Stimulated activated CD4-positive, alpha-beta T cell treated with anti-CD3 and anti-CD28 coated beads, Interleukin-4, amount 100 ng/mL, for 1 hour (primary cell): ENCODE measurements at regions not wholly inside any gene's neighbourhood (a gene's known extent, or its start where the extent isn't known, plus 50 kb on each side); places are given as distances from the start of the nearest gene placed in this dataset.
"Not testable (repeated sequence)": the region's sequence is repeated elsewhere in the genome, so short reads cannot be mapped to it uniquely, and the experiment has no call there.

Source experiments
- DNase-seq: peaks from one replicate; pipeline ENCODE4 v3.0.0-alpha.2; 2020

DNA sequence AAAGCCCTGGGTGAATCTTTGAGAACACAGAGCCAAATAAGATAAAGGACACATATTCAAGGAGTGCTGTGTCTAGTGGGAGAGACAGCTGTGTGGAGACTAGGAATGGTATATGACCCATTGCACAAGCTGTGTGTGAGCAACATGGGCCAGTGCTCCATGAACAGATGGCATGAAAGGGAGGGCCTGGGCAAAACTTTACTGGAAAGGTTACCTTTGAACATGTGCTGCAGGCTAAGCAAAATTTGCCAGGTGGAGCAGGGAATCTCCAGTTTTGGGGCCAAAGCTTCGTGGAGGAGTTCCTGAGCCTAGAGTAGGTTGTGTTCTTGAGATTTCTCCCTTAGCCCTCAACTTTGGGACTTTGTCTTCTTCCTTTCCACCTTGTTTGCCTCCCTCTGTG is 446.1 kb upstream of the PROX1 start:
- DNase-seq: no peak

DNA sequence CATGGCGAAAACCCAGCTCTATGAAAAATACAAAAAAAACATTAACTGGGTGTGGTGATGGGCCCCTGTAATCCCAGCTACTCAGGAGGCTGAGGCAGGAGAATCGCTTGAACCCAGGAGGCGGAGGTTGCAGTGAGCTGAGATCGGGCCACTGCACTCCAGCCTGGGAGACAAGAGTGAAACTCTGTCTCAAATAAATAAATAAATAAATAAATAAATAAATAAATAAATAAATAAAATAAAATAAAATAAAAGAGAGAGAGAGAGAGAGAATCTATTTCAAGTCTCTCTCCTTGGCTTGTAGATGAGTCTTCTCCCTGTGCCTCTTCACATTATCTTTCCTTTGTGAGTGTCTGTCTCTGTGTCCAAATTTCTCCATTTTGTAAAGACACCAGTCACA is 442.6 kb upstream of the PROX1 start:
- not testable (repeated sequence) for DNase-seq

DNA sequence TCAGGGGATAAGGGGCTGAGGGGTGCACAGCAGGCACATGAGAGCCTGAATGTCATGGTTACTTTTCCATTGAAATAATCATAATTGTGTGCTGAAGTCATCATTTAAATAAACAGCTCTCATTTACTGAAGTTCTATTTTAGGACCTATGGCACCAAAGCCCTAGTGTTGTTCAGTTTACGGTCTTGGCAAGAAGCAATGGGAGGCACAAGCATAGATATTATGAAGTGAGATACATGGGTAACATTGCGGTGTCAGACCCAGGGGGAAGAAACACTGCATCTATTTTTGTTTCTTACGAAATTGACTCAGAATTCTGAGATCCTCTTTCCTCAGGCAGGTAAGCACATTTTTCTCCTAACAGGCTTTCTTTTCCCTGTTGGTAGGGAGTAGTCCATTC is 437.8 kb upstream of the PROX1 start:
- no peak for DNase-seq

DNA sequence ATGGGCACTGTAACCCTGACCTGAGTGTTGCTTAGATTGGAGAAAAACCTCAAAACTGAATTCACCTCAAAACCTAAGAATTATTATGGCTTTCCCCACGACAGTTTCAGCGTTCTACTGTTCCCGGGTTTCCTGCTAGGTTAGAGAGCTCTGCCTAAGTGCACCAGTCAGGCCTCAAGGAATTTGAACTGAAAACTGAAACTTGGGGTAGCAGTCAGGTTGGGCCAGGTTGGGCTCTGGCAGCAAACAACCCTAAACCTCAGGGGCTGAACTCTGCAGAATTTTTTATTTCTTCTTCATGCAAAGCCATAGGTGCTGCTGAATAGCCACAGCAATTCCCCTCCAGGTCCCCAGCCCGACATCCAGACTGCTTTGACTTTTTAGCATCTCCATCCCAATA is 437.0 kb upstream of the PROX1 start:
- no peak for DNase-seq

DNA sequence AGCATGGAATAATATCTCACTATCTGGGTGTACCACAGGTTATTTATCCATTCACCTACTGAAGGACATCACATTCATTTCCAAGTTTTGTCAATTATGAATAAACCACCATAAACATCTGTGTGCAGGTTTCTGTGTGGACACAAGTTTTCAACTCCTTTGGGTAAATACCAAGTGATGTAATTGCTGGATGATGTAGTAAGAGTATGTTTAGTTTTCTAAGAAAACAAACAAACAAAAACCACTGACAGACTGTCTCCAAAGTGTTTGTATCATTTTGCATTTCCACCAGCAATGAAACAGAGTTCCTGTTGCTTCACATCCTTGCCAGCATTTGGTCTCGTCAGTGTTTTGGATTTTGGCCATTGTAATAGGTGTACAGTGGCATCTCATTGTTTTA is 435.7 kb upstream of the PROX1 start:
- no peak for DNase-seq

DNA sequence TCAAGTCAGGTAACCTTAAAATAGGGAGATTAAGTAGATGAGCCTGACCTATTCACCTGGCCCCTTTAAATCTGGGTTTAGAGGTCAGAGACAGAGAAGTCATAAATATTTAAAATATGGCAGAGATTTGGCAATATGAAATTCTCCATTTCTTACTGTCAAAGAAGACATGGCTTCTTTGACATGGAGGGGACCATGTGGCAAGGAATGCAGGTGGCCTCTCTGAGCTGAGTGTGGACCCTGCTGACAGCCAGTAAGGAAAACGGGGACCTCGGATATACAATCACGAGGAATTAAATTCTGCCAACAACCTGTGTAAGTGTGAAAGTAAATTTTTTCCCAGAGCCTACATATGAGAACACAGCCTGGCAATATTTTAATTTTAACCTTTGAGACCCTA is 427.5 kb upstream of the PROX1 start:
- no peak for DNase-seq

DNA sequence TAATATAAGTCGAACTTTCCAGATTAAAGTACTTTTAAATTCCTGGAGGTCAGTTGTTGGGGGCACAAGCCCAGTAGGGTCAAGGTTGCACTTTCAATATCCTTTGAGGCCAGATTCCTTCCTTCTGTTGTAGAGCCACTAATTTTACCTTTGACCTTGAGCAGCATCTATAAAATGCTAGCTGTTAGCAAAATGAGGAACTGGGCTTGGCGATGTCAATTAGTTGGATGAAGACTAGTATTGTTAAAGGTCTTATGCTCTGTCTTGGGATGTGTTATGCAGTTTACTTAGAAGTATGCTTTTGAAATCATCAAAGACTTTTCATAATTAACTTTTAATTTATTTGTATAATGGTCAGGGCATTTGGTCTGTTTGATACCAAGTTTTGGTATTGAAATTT is 425.9 kb upstream of the PROX1 start:
- no peak for DNase-seq

DNA sequence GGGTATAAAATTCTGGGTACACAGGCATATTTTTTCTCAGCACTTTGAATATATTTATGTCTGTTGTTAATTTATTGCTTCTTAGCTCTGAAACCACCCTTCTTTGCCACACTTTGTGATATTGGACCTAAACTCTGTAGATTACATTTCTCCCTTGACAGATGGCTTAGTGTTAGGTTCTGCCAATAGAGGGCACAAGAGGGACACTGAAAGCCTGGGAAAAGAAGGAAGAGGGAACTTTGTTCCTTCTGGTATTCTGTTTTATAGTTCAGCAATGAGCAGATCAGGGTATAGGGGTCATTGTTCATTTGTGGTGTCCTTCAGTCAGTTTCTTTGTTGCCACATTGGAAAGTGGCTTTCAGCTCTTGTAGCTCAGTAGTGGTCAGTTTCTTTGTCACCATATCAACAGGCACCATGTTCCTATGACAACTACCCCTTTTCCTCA is 423.5 kb upstream of the PROX1 start:
- no peak for DNase-seq

DNA sequence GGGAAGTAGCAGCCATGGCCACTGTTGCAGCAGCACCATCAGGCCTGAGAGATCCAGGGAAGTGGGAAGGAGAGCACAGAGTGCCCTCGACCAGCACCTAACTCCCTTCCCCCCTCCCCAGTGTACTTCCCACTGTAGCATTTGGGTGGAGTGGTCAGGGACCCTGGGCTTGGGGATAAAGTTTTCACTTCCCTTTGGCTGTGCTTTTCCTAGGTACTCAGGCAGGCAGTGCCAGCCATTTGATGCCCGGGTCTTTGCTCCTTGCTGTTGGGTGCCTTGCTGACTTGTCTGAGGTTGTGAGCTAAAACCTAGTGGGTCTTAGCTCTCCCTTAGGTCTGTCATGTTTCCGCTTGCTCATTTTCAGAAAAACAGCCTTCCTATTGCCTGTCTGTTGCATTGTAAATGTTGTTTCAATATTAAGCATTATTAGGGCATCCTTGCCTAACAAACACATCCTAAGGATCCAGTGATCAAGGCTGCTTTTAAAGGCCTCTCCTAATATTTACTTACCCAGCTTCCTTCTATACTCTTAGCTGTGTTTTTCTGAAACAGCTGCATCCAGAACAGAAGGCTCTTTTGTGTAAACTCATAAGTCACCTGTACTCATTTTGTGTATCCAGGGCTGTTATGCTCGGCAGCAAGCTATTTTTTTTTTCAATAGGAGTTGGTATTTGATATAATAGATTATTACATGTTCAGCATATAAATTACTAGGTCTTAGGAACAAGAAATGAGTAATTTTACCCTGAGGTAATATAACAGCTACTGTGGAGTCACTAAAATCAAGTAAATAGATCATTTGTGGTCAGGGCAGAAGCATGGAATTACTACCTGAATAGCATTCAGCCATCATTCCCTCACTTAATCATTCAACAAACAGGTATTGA is 418.6 kb upstream of the PROX1 start:
- no peak for DNase-seq

DNA sequence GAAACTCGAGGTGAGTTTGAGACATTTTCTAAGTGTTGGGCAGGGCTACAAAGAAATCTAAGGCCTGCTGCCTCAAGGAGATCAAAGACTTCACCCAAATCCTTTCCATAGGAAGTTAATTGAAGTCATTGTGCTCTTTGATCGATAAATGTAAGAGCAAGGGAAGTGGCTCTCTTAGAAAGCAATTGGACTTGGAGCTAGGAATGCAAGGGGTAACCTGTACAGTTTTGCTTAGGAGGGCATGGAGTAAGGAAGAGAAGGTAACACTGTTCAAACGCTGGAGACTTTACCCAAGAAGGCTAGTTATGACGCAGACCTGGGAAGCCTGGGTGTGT is 418.0 kb upstream of the PROX1 start:
- no peak for DNase-seq

DNA sequence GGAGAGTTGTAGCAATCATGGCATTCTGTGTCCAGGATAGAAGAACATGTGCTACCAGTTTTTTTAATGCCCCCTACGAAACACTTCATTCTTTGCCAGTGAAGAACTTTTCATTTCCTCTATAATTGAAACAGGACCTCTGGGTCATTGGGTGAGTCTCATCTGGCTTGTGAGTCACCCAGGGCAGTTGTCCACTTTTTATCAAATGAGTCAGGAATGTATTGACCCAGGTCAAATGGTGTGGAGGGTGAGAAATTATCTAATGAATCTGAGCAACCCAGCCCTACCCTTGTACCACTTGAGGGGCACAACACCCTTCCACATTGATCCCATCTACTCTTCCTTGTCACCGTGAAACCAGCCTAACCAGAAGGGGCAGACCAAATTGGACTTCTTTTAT is 417.3 kb upstream of the PROX1 start:
- DNase-seq: no peak

DNA sequence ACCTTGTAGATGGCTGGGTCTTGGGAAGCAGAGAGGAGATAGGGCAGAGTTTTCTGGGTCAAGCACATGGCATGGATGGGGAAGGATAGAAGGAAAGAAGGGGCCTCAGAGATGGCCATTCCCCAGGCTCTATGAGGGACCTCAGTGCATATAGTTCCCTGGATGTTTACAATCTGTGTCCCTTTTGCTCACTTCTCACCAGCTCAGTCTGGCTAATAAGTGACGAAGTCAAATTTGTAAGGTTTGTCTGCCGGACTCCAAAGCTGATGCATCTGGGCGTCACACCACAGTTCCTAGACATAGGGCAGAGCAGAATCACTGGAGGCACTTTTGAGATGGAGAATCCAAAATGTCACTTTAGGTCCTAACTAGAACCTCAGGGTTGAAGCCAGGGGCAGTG is 416.4 kb upstream of the PROX1 start:
- no peak for DNase-seq

DNA sequence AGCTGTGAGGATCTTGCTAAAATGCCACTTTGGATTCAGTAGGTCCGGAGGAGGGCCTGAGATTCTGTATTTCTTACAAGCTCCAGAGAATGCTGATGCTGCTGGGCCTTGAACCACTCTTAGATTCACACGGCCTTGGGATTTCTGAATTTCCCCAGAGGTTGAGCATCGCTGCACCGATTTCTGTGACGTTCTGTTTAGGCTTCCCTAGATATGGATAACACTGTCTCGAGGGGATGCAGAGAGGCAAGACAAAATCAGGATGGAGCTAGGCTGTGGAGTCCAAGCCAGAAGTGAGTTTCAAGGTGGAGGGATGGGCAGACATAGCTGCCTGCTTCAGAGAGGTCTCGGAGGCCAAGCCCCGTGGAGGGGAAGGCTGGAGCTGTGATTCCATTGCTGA is 415.9 kb upstream of the PROX1 start:
- no peak for DNase-seq

DNA sequence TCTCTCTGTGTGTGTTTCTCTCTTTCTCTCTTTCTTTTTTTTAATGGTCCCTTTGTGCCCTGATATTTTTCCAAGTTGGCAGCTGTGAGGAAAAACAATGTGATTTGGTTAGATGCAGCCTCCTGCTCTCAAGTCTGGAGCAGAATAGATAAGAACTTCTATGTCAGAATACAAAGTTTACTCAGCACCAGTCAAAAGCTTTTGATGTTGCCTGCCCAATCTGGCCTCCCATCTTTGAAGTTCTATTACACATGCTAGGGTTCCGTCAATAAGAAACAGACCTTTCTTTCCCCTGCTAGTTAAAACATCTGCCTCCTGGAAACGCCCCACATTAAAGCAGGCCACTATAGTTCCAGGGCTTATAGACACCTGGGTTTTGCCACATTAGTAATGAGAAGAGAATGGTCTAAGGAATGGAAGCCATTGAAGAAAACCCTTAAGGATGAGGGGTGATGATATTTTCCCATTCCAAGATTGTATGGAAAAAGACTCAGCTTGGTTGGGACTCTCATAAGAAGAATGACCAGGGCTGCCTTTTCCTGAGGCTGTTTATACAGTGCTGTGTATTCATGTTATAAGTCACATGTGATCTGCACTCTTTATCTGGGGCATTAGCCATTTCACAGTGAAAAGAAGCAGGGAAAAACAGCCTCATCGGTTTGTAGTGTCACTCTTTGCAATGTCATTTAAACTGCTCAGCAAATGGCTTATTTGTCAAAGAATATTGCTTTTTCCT is 414.7 kb upstream of the PROX1 start:
- DNase-seq: no peak

DNA sequence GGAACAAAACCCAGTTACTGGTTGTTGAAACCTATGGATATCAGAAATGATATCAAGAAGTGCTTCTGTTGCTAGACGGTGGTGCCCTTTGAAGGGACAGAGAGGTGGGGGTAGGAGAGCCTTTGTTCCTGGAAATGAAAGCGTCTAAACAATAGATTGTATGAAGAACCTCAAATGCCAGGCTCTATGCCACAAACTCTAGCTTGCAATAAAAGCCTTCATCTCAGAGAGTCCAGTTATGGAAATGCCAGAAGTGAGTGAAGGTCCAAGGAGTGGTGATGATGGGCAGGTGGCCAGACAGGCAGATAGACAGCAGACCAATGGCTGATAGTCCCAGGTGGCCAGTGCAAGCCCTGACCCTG is 414.1 kb upstream of the PROX1 start:
- no peak for DNase-seq

DNA sequence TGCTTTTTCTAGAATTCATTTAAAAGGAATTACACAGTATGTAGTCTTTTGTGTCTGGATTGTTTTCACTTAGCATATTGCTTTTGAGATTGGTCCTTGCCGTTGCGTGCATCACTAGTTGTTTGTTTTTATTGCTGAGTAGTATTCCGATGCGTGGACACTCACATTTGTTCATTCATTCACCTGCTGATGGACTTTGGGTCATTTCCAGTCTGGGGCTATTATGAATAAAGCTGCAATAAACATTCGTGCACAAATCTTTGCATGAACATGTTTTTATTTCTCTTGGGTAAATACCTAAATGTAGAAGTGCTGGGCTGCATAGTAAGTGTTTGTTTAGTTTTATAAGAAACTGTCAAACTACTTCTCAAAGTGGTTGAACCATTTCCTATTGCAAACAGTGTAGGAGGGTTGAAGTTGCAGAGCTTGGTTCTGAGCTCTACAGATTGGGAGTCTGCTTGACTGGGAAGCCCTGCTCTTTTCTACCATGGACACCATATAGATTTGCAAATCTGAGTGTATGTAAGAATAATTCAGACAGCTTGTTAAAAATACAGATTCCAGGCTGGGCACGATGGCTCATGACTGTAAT is 404.7 kb upstream of the PROX1 start:
- no peak for DNase-seq

DNA sequence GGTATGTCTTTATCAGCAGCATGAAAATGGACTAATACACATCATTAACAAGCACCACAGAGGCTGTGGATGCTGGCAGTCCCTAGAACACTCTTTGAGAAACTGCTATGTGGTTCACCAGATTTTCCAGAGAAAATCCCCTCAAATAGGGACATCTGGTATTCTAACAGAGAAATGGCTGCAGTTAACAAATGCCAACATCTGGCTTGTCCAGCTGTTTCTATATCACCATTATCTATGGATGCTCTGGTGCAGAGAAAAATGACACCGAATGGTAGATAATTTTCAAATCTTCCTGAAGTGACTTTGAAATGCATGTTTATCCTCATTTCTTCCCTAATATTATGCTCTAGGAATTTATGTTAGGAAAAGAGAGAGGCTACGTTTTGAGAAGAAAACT is 403.5 kb upstream of the PROX1 start:
- DNase-seq: no peak

DNA sequence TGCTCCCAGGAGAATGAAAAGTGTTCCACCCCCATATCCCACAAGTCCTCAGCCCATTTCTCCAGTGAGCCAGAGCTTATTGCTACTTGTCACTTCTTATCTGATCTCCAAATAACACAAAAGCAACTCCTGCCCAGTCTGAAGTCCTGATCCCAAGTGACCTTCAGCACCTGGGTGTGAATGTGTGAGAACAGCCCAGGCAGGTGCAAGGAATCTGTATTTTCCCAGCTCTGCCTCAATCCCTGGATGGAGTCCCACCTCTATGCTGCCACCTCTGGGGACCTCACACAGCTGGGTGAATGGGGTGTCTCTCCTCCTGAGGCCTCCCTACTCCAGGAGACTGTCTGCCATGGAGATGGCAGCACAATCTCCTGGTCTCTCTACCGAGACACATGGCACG is 402.4 kb upstream of the PROX1 start:
- no peak for DNase-seq

DNA sequence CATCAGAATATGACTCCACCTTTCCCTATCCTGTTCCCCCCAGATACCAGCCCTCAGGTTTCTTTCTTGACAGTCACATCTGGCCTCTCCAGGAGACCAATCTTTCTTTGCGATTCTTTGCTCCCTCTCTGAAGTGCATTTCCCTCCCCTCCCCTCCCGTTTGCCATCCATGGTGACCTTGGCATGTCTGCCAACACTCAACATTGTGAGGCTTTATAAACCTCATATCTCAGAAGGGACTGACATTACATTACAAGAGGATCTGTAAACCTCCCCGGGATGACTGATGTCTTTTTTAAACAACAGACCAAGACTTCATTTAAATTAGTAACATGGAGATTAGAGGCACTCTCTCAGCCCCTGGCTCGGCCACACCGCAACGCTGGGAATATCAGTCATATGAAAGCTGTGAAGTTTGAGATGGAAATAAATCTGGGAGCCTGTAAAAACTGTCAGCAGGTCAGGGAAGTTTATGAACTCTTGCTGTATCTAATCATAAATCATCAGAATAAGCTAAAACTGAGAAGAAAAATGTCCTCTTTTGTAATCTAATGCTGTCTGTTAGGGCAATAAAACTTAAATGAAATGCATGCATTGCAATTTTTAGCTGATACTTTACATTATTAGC is 401.7 kb upstream of the PROX1 start:
- DNase-seq: no peak

DNA sequence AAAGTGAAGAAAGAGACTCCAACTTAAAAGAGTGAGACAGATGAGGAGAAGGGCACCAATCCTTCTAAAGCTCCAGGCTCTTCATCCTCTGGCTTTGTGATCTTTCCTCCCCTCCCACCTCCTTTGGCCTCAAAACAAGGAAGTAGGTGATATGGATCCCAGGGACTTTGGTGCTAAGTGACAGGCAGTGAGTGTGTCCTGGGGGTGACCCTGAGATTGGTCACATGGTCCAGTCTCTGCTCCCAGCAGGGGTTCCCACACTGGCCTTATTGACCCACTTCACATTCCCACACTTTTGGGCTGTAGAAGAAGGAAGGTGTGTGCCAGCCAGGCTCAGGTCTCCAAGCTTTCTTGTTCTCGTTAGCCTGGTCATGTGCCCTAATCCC is 401.2 kb upstream of the PROX1 start:
- no peak for DNase-seq

DNA sequence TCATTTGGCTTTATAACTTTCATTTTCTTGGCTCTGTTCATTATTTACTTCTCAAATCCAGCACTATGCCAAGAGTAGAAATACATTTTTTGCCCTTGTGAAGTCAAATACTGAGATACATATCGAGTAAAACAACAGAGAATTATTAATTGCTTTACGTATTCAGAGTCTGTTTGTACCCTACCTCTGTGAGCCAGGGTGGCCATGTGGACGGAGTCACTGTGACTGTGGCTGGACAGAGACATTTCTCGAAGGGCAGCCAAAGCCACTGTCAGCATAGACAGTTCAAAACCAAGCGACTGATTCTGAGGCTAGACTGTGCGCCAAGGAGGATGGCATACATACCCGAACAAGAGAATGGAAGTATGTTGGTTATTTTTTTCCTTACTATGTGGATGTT is 391.0 kb upstream of the PROX1 start:
- no peak for DNase-seq

DNA sequence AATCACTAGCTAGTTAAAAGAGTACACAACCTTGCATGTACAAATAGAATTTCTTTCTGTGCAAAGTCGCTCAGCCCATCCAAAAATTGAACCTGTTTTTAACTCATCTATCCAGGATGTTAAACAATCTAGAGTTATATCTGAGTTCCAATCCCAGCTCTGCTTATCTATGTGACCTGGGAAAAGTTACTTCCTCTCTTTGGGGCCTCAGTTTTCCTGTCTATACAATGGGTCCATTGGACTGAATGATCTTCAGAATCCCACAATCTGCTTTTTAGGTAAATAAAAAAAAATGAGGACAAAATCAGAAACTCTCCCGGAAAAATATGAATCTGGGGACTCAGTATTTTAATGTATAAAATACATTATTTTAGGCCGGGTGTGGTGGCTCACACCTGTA is 389.5 kb upstream of the PROX1 start:
- DNase-seq: no peak

DNA sequence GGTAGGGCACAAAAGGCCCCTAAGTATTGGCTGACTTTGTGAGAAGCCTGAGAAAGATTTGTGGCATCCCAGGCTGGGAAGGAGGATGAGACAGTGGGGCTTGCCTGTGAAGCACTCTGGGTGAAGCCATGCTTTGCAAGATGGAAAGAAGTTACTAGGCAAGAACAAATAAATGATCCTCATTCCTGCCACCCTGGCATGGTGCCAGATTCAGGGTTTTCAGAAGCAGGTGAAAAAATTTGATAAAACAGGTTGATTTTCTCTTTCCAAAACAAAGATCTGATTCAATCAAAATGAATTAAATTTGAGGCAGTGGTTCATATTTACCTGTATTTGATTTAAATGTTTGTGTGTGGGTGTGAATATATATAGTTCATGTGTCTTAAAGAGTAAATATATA is 386.9 kb upstream of the PROX1 start:
- DNase-seq: no peak

DNA sequence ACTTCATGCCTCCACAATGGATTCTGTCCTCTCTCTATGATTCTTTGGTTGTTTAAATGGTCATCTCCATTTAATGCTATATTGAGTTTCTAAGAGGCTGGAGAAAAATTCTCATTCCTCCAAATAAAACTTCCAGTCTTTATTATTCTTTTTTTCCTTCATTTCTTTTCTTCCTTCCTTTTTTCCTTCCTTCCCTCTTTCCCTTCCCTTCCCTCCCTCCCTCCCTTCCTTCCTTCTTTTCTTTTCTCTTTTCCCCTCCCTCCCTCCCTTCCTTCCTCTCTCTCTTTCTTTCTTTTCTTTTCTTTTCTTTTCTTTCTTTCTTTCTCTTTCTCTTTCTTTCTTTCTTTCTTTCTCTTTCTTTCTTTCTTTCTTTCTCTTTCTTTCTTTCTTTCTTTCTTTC is 386.1 kb upstream of the PROX1 start:
- not testable (repeated sequence) for DNase-seq
